ENCODE measurements at regions not wholly inside any gene's neighbourhood (a gene's known extent, or its start where the extent isn't known, plus 50 kb on each side); places are given as distances from the start of the nearest gene placed in this dataset.
A peak's percentile ranks its signal among the peaks of the same experiment; 100 is the strongest.
"Not testable (repeated sequence)": the region's sequence is repeated elsewhere in the genome, so short reads cannot be mapped to it uniquely, and the experiment has no call there.

GRCh38 chr2:238773472-238773871 lies 74.4 kb upstream of the TWIST2 start:
- Histone ChIP-seq H3K9me3 (no peaks in the 10 kb centered on the region), H3K36me3 (no peaks in the 10 kb centered on the region), H3K4me1 (peaks cover 0 to 17% (median 5%) of the 10 kb centered on the region in 3 donors), H3K27ac (peak overlapping the region in 1 of 4 donors; percentile 68), H3K27me3 (no peaks in the 10 kb centered on the region), H3K4me3 (no peak overlapping the region)
- 80 to 94% methylated on average over 4 to 14 of the region's 14 CpGs for WGBS, 2 donors (ENCODE audit: low coverage in 1 of 2)
- no peak for TF ChIP-seq CTCF (IDR thresholded peaks at IDR 0.05)
- TF ChIP-seq EP300 (IDR thresholded peaks at IDR 0.05), result no peak
- TF ChIP-seq POLR2A (IDR thresholded peaks at IDR 0.05), result no peak
- no peak for TF ChIP-seq POLR2AphosphoS5 (IDR thresholded peaks at IDR 0.05)
- no peak for ATAC-seq

GRCh38 chr2:238774071-238774470 lies 73.8 kb upstream of the TWIST2 start:
- TF ChIP-seq CTCF (IDR thresholded peaks at IDR 0.05) (no peak), POLR2AphosphoS5 (IDR thresholded peaks at IDR 0.05) (no peak), EP300 (IDR thresholded peaks at IDR 0.05) (no peak), POLR2A (IDR thresholded peaks at IDR 0.05) (no peak)
- Histone ChIP-seq H3K4me1 (peaks cover 0 to 17% (median 5%) of the 10 kb centered on the region in 3 donors), H3K9me3 (no peaks in the 10 kb centered on the region), H3K36me3 (no peaks in the 10 kb centered on the region), H3K27ac (no peak overlapping the region), H3K4me3 (no peak overlapping the region), H3K27me3 (no peaks in the 10 kb centered on the region)
- 84 to 93% methylated on average over 2 to 5 of the region's 7 CpGs for WGBS, 2 donors (ENCODE audit: low coverage in 1 of 2)
- no peak for ATAC-seq

GRCh38 chr2:238774980-238775509 lies 72.8 kb upstream of the TWIST2 start:
- no peaks in the 10 kb centered on the region for H3K36me3 ChIP-seq
- TF ChIP-seq CTCF (IDR thresholded peaks at IDR 0.05), result no peak
- no peak for TF ChIP-seq POLR2AphosphoS5 (IDR thresholded peaks at IDR 0.05)
- TF ChIP-seq POLR2A (IDR thresholded peaks at IDR 0.05), result no peak
- TF ChIP-seq EP300 (IDR thresholded peaks at IDR 0.05), result no peak
- H3K27me3 ChIP-seq, result no peaks in the 10 kb centered on the region
- no peak for ATAC-seq
- WGBS, 2 donors (ENCODE audit: low coverage in 1 of 2), result 83% methylated on average over 5 of the region's 5 CpGs; no CpG with 5 or more reads in 1 of the 2 donors
- H3K27ac ChIP-seq, result no peak overlapping the region
- peaks cover 0 to 17% (median 5%) of the 10 kb centered on the region in 3 donors for H3K4me1 ChIP-seq
- H3K4me3 ChIP-seq, result no peak overlapping the region
- H3K9me3 ChIP-seq, result no peaks in the 10 kb centered on the region

GRCh38 chr2:238775591-238775990 lies 72.3 kb upstream of the TWIST2 start:
- no peak for ATAC-seq
- no peaks in the 10 kb centered on the region for H3K36me3 ChIP-seq
- TF ChIP-seq POLR2A (IDR thresholded peaks at IDR 0.05) (no peak), POLR2AphosphoS5 (IDR thresholded peaks at IDR 0.05) (no peak), EP300 (IDR thresholded peaks at IDR 0.05) (no peak), CTCF (IDR thresholded peaks at IDR 0.05) (no peak)
- no peaks in the 10 kb centered on the region for H3K9me3 ChIP-seq
- 90 to 93% methylated on average over 10 to 11 of the region's 11 CpGs for WGBS, 2 donors (ENCODE audit: low coverage in 1 of 2)
- H3K27ac ChIP-seq, result no peak overlapping the region
- H3K4me1 ChIP-seq, result peaks cover 0 to 17% (median 5%) of the 10 kb centered on the region in 3 donors
- no peak overlapping the region for H3K4me3 ChIP-seq
- no peaks in the 10 kb centered on the region for H3K27me3 ChIP-seq

GRCh38 chr2:238776003-238776760 lies 71.7 kb upstream of the TWIST2 start:
- Histone ChIP-seq H3K36me3 (no peaks in the 10 kb centered on the region), H3K27ac (no peak overlapping the region), H3K9me3 (no peaks in the 10 kb centered on the region), H3K4me1 (peaks cover 0 to 13% (median 4%) of the 10 kb centered on the region in 3 donors), H3K27me3 (no peaks in the 10 kb centered on the region), H3K4me3 (no peak overlapping the region)
- no peak for ATAC-seq
- 54 to 63% methylated on average over 8 to 10 of the region's 20 CpGs for WGBS, 2 donors (ENCODE audit: low coverage in 1 of 2)
- TF ChIP-seq POLR2A (IDR thresholded peaks at IDR 0.05) (no peak), EP300 (IDR thresholded peaks at IDR 0.05) (no peak), CTCF (IDR thresholded peaks at IDR 0.05) (no peak), POLR2AphosphoS5 (IDR thresholded peaks at IDR 0.05) (no peak)

- H3K27me3 ChIP-seq, H3K4me3 ChIP-seq, H3K9me3 ChIP-seq, H3K4me1 ChIP-seq, H3K36me3 ChIP-seq, H3K27ac ChIP-seq, ATAC-seq: not testable (repeated sequence)
- 40 to 47% methylated on average over 8 of the region's 8 CpGs for WGBS, 2 donors (ENCODE audit: low coverage in 1 of 2)
Observed at GRCh38 chr2:238776761-238777046, 71.2 kb upstream of the TWIST2 start.

Measured in gastroesophageal sphincter (tissue), 4 donors.